Upper lobe of right lung (tissue), 1 donor: ENCODE measurements at regions not wholly inside any gene's neighbourhood (a gene's known extent, or its start where the extent isn't known, plus 50 kb on each side); places are given as distances from the start of the nearest gene placed in this dataset.

ENCODE experiments used
- ATAC-seq: fragments of 200-7000 bp; cut with Tn5 transposase; one replicate; pipeline ENCODE4 v1.9.1; 2020; ENCODE audit warnings: mild to moderate bottlenecking, moderate library complexity
- DNase-seq: peaks from one replicate; pipeline ENCODE4 v3.0.0-alpha.2; 2020
- H3K27ac ChIP-seq: fragments of 200-600 bp; one replicate; pipeline ENCODE4 v1.8.0; 2022
- H3K27me3 ChIP-seq: fragments of 200-600 bp; one replicate; pipeline ENCODE4 v1.8.0; 2022; ENCODE audit warnings: mild to moderate bottlenecking
- H3K36me3 ChIP-seq: fragments of 200-600 bp; one replicate; pipeline ENCODE4 v1.8.0; 2022
- H3K4me1 ChIP-seq: fragments of 200-600 bp; one replicate; pipeline ENCODE4 v1.8.0; 2022
- H3K4me3 ChIP-seq: fragments of 200-600 bp; one replicate; pipeline ENCODE4 v1.8.0; 2022; ENCODE audit warnings: mild to moderate bottlenecking
- H3K9me3 ChIP-seq: fragments of 200-600 bp; one replicate; pipeline ENCODE4 v1.8.0; 2022
- intact Hi-C: fragments of 100-400 bp; cut with DNase I; formaldehyde crosslinking; loops from one replicate; pipeline ENCODE4 v1.11.0; 2022
- TF ChIP-seq, protein P1 (sequence below): fragments of 200-600 bp; IDR thresholded peaks from one replicate; pipeline ENCODE4 v1.8.0; 2022; ENCODE audit warnings: antibody characterized with exemption
- donor health status: DM: no; HTN: yes; CAD: no; lungs with severe emphysema.

DNA sequence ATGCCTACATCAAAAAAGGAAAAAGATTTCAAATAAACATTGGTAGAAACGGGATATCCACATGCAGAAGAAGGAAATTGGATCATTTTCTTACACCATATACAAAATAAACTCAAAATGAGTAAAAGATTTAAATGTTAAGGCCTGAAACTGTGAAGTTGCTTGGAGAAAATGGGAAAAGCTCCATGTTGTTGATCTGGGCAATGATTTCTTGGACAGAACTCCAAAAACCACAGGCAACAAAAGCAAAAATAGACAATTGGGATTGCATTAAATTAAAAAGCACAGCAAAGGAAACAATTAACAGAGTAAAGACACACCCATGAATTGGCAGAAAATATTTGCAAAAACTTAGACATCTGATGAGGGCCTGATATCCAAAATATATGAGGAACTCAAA lies 105.2 kb upstream of the APP start:
- DNase-seq = no peak
- intact Hi-C loops = no loop called here
- no peaks in the 10 kb centered on the region for H3K4me1 ChIP-seq
- no peak overlapping the region for H3K27ac ChIP-seq
- ATAC-seq = no peak
- peaks cover 29% of the 10 kb centered on the region for H3K9me3 ChIP-seq
- no peaks in the 10 kb centered on the region for H3K36me3 ChIP-seq
- TF ChIP-seq, protein P1, sequence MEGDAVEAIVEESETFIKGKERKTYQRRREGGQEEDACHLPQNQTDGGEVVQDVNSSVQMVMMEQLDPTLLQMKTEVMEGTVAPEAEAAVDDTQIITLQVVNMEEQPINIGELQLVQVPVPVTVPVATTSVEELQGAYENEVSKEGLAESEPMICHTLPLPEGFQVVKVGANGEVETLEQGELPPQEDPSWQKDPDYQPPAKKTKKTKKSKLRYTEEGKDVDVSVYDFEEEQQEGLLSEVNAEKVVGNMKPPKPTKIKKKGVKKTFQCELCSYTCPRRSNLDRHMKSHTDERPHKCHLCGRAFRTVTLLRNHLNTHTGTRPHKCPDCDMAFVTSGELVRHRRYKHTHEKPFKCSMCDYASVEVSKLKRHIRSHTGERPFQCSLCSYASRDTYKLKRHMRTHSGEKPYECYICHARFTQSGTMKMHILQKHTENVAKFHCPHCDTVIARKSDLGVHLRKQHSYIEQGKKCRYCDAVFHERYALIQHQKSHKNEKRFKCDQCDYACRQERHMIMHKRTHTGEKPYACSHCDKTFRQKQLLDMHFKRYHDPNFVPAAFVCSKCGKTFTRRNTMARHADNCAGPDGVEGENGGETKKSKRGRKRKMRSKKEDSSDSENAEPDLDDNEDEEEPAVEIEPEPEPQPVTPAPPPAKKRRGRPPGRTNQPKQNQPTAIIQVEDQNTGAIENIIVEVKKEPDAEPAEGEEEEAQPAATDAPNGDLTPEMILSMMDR = no peak
- H3K4me3 ChIP-seq = no peak overlapping the region
- no peaks in the 10 kb centered on the region for H3K27me3 ChIP-seq

DNA sequence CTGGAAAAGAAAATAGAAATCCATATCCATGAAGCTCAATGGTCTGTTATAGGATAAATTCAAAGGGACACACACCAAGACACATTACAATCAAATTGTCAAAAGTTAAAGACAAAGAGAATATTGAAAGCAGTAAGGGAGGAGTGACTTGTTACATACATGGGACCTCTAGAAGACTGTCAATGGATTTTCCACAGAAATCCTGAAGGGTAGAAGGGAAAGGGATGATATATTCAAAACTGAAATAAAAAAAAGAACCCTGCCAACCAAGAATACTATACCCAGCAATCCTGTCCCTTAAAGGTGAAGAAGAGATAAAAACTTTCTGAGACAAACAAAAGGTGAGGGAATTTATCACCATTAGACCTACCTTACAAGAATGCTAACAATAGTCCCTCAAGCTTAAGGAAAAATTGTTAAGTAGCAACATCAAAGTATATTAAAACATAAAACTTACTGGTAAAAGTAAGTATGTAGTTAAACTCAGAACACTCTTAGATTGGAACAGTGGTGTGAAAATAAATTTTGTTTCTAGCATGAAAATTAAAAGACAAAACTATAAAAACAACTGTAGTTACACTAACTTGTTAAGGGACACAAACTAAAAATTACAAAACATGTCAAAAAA lies 103.2 kb upstream of the APP start:
- no peaks in the 10 kb centered on the region for H3K36me3 ChIP-seq
- TF ChIP-seq, protein P1 = no peak
- H3K27me3 ChIP-seq = no peaks in the 10 kb centered on the region
- H3K4me3 ChIP-seq = no peak overlapping the region
- no peak overlapping the region for H3K27ac ChIP-seq
- DNase-seq (no peak), ATAC-seq (no peak)
- H3K9me3 ChIP-seq = peaks cover 29% of the 10 kb centered on the region
- H3K4me1 ChIP-seq = no peaks in the 10 kb centered on the region
- intact Hi-C loops = no loop called here

DNA sequence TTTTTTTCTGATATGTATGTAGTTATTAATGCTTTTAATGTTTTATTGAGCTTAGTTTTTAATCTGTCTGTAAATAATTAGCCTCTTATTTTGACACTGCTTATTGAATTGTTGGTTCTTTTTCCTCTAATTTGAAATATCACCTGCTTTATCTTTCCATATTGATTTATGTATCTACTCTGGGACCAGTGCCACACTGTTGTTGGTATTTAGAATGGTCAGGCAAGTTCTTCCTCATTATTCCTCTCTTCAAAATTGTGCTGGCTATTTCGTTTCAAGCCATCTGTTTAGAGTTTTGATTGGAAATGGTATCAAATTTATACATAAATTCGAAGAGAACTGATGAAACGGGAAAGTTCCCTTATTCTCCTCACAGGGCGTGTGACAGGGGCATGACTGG lies 96.8 kb upstream of the APP start:
- H3K9me3 ChIP-seq = peaks cover 1% of the 10 kb centered on the region
- no peaks in the 10 kb centered on the region for H3K4me1 ChIP-seq
- no peak overlapping the region for H3K27ac ChIP-seq
- no peak overlapping the region for H3K4me3 ChIP-seq
- ATAC-seq = no peak
- TF ChIP-seq, protein P1 = no peak
- DNase-seq = no peak
- no peaks in the 10 kb centered on the region for H3K27me3 ChIP-seq
- H3K36me3 ChIP-seq = no peaks in the 10 kb centered on the region
- intact Hi-C loops = no loop called here

DNA sequence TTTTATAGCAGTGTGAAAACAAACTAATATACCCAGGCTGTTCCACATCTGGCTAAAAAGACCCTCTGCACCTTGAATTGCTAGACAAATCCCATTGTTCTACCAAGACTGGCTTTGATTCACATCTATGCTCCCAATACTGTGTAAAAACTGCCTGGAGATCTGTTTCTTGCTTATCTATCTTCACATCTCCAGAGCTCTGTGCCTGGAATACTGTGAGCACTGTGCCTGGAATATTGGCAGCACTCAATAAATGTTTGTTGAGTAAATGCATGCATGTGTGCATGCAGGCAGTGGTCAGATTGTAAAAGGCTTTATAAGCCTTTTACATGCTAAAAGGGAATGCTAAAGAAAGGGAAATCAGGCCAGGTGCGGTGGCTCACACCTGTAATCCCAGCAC lies 75.5 kb upstream of the APP start:
- no peak overlapping the region for H3K4me3 ChIP-seq
- ATAC-seq (no peak), DNase-seq (no peak)
- H3K9me3 ChIP-seq = no peaks in the 10 kb centered on the region
- no peaks in the 10 kb centered on the region for H3K36me3 ChIP-seq
- H3K27me3 ChIP-seq = no peaks in the 10 kb centered on the region
- TF ChIP-seq, protein P1 = no peak
- H3K4me1 ChIP-seq = no peaks in the 10 kb centered on the region
- no peak overlapping the region for H3K27ac ChIP-seq
- intact Hi-C loops = no loop called here

DNA sequence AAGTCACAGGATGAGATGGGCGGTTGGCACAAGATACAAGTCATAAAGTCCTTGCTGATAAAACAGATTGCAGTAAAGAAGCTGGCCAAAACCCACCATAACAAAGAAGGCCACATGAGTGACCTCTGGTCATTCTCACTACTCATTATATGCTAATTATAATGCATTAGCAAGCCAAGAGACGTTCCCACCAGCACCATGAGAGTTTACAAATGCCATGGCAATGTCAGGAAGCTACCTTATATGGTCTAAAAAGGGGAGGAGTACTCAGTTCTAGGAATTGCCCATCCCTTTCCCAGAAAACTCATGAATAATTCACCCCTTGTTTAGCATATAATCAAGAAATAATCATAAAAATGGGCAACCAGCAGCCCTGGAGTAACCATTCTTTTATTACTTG lies 74.9 kb upstream of the APP start:
- TF ChIP-seq, protein P1 = no peak
- ATAC-seq (no peak), DNase-seq (no peak)
- intact Hi-C loops = no loop called here
- no peaks in the 10 kb centered on the region for H3K36me3 ChIP-seq
- no peaks in the 10 kb centered on the region for H3K9me3 ChIP-seq
- no peak overlapping the region for H3K4me3 ChIP-seq
- H3K4me1 ChIP-seq = no peaks in the 10 kb centered on the region
- H3K27ac ChIP-seq = no peak overlapping the region
- no peaks in the 10 kb centered on the region for H3K27me3 ChIP-seq

DNA sequence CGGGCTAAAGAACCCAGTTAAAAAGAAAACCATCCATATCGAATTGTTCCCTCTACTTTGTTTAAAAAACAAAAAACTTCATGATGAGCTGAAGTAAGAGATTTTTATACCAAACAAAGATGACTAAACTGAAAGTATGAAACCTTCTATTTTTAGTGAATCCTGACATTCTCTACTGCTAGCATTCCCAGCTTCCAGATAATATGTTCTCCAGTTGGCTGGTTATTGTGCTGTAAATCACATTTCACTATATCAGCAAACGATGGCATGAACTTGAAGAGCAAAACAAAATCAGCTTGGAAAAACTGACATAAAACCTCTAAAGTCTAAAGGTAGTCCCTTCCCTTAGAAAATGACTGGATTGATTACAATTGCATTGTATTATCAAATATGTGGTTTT lies 68.1 kb upstream of the APP start:
- DNase-seq = no peak
- Histone ChIP-seq H3K9me3 (no peaks in the 10 kb centered on the region), H3K27ac (no peak overlapping the region), H3K36me3 (no peaks in the 10 kb centered on the region), H3K4me3 (no peak overlapping the region), H3K4me1 (no peaks in the 10 kb centered on the region), H3K27me3 (no peaks in the 10 kb centered on the region)
- ATAC-seq = no peak
- TF ChIP-seq, protein P1 = no peak
- intact Hi-C loops = no loop called here
